ENCODE measurements at regions not wholly inside any gene's neighbourhood (a gene's known extent, or its start where the extent isn't known, plus 50 kb on each side); places are given as distances from the start of the nearest gene placed in this dataset.

GRCh38 chr5:39500551-39501175 lies 75.9 kb upstream of the DAB2 start:
- Histone ChIP-seq H3K27me3 (no peaks in the 10 kb centered on the region), H3K4me1 (peaks cover 0 to 62% (median 16%) of the 10 kb centered on the region in 12 donors), H3K27ac (peak overlapping the region in 2 of 12 donors; percentile 2 to 60), H3K4me3 (no peak overlapping the region), H3K9me3 (no peaks in the 10 kb centered on the region), H3K36me3 (no peaks in the 10 kb centered on the region)
- TF ChIP-seq POLR2A (IDR thresholded peaks at IDR 0.05) (no peak), CTCF (IDR thresholded peaks at IDR 0.05) (no peak)
- no peak for ATAC-seq
- intact Hi-C loops (cut with DNase I), result loop anchor here in 2 of 10 donors (5.0 to 10.0 kb wide), 2 partner anchors 76 to 78 kb away; partner anchors contain the start of gene DAB2 (in 2 of the 2)
- DNase-seq, result no peak
- 45 to 60% (median 59%) methylated on average over 2 of the region's 2 CpGs for WGBS, 4 donors

- no peaks in the 10 kb centered on the region for H3K27me3 ChIP-seq
- no peak overlapping the region for H3K27ac ChIP-seq
- no peak overlapping the region for H3K4me3 ChIP-seq
- peaks cover 0 to 71% (median 17%) of the 10 kb centered on the region in 12 donors for H3K4me1 ChIP-seq
- H3K36me3 ChIP-seq, result no peaks in the 10 kb centered on the region
- no peak for ATAC-seq
- DNase-seq, result no peak
- 63 to 74% (median 69%) methylated on average over 4 of the region's 4 CpGs for WGBS, 4 donors
- no peak for TF ChIP-seq CTCF (IDR thresholded peaks at IDR 0.05)
- no peak for TF ChIP-seq POLR2A (IDR thresholded peaks at IDR 0.05)
- H3K9me3 ChIP-seq, result no peaks in the 10 kb centered on the region
- intact Hi-C loops (cut with DNase I), result no loop called here
Measured at GRCh38 chr5:39498278-39498952, 73.6 kb upstream of the DAB2 start.

GRCh38 chr5:39497322-39497721 lies 72.5 kb upstream of the DAB2 start:
- no peak for DNase-seq
- no peaks in the 10 kb centered on the region for H3K9me3 ChIP-seq
- H3K4me3 ChIP-seq, result no peak overlapping the region
- no peaks in the 10 kb centered on the region for H3K36me3 ChIP-seq
- peaks cover 0 to 60% (median 11%) of the 10 kb centered on the region in 12 donors for H3K4me1 ChIP-seq
- no peaks in the 10 kb centered on the region for H3K27me3 ChIP-seq
- intact Hi-C loops (cut with DNase I), result no loop called here
- no peak for TF ChIP-seq CTCF (IDR thresholded peaks at IDR 0.05)
- TF ChIP-seq POLR2A (IDR thresholded peaks at IDR 0.05), result no peak
- no peak overlapping the region for H3K27ac ChIP-seq
- no peak for ATAC-seq
- WGBS, 4 donors, result 85 to 88% (median 87%) methylated on average over 4 of the region's 4 CpGs

GRCh38 chr5:39495227-39495626 lies 70.4 kb upstream of the DAB2 start:
- WGBS, 4 donors, result 52 to 65% (median 61%) methylated on average over 1 of the region's 1 CpG
- no peaks in the 10 kb centered on the region for H3K36me3 ChIP-seq
- H3K9me3 ChIP-seq, result peaks cover 0 to 20% (median 8%) of the 10 kb centered on the region in 12 donors
- intact Hi-C loops (cut with DNase I), result no loop called here
- DNase-seq (no peak), ATAC-seq (no peak)
- H3K4me3 ChIP-seq, result no peak overlapping the region
- H3K4me1 ChIP-seq, result peaks cover 0 to 42% (median 4%) of the 10 kb centered on the region in 12 donors
- H3K27ac ChIP-seq, result peak overlapping the region in 2 of 12 donors; percentile 2 to 69
- H3K27me3 ChIP-seq, result no peaks in the 10 kb centered on the region
- TF ChIP-seq POLR2A (IDR thresholded peaks at IDR 0.05) (no peak), CTCF (IDR thresholded peaks at IDR 0.05) (no peak)

All from heart left ventricle (tissue), 16 donors.